Retinal pigment epithelial cell (primary cell): ENCODE measurements at regions not wholly inside any gene's neighbourhood (a gene's known extent, or its start where the extent isn't known, plus 50 kb on each side); places are given as distances from the start of the nearest gene placed in this dataset.

Experiments used
- DNase-seq: peaks from one replicate; pipeline ENCODE4 v3.0.0-alpha.2; 2010; ENCODE audit warnings: low read depth
- H3K4me3 ChIP-seq: 2 replicates; pipeline ENCODE4 v1.5.1; 2011; ENCODE audit warnings: mild to moderate bottlenecking, low read length, control low read depth, moderate library complexity
- TF ChIP-seq, protein P1 (sequence below): conservative IDR thresholded peaks from 2 replicates; pipeline ENCODE4 v1.5.1; 2011; ENCODE audit warnings: low read depth, low read length, control low read depth, inconsistent platforms

DNA sequence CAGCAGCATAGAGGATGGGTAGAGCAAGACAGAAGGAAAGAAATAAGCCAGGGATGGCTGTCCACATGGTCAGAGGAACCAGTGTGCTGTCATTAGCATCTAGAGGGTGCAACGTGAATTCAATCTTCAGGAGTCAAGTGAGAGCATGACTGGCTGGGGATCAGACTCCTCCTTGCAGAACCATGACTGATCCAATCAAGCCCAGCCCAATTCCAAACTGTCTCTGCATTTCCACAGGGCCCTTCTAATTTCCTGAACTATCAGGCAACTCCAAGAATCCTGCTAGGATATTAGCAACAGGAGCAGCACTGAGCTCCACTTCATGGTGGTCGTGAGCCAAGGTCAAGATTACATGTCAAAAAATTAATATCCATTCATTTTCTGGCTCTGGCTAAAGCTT lies 166.8 kb upstream of the CAMK1G start:
- H3K4me3 ChIP-seq = no peak overlapping the region
- TF ChIP-seq, protein P1, sequence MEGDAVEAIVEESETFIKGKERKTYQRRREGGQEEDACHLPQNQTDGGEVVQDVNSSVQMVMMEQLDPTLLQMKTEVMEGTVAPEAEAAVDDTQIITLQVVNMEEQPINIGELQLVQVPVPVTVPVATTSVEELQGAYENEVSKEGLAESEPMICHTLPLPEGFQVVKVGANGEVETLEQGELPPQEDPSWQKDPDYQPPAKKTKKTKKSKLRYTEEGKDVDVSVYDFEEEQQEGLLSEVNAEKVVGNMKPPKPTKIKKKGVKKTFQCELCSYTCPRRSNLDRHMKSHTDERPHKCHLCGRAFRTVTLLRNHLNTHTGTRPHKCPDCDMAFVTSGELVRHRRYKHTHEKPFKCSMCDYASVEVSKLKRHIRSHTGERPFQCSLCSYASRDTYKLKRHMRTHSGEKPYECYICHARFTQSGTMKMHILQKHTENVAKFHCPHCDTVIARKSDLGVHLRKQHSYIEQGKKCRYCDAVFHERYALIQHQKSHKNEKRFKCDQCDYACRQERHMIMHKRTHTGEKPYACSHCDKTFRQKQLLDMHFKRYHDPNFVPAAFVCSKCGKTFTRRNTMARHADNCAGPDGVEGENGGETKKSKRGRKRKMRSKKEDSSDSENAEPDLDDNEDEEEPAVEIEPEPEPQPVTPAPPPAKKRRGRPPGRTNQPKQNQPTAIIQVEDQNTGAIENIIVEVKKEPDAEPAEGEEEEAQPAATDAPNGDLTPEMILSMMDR = no peak
- no peak for DNase-seq

GRCh38 chr1:209417761-209418160 lies 165.8 kb upstream of the CAMK1G start:
- H3K4me3 ChIP-seq = no peak overlapping the region
- DNase-seq = no peak
- TF ChIP-seq, protein P1 = no peak

DNA sequence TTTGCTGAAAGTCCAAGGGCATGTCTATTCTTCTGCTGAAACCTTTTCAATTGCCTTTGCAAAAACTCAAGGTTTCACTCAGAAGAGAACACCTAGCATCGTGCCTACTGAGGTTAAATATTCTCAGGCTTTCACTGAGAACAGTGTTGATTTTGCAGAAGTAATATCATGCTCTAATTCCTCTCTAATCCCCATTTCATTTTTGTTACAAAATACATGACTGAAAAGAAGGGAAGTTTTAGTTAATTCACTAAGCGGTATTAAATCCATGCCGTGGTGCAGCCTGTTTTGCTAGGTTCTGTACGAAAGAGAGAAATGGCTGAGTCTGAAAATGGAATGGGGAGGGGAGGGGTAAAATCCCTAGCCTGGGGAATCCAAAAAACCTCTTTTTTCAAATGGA lies 163.2 kb upstream of the CAMK1G start:
- TF ChIP-seq, protein P1 = no peak
- no peak for DNase-seq
- H3K4me3 ChIP-seq = no peak overlapping the region

DNA sequence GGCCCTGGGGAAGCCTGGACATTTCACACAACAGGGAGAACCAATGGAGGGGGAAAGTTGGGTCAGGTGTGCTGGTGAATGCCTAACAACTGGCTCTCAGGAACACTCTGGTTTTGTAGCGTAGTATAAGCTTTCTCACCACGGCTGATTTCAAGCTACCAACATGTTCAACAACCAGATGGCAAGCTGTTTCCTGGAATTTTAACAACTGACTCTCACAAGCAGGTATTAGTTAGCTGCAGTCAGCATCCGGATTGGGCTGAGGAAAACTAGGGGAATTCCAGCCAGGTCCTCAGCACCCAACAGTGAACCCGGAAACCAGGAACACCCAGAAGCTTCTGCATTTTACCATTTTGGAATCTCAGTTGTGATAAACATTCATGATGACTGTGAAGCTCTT lies 162.3 kb upstream of the CAMK1G start:
- no peak for DNase-seq
- TF ChIP-seq, protein P1 = no peak
- H3K4me3 ChIP-seq = no peak overlapping the region

DNA sequence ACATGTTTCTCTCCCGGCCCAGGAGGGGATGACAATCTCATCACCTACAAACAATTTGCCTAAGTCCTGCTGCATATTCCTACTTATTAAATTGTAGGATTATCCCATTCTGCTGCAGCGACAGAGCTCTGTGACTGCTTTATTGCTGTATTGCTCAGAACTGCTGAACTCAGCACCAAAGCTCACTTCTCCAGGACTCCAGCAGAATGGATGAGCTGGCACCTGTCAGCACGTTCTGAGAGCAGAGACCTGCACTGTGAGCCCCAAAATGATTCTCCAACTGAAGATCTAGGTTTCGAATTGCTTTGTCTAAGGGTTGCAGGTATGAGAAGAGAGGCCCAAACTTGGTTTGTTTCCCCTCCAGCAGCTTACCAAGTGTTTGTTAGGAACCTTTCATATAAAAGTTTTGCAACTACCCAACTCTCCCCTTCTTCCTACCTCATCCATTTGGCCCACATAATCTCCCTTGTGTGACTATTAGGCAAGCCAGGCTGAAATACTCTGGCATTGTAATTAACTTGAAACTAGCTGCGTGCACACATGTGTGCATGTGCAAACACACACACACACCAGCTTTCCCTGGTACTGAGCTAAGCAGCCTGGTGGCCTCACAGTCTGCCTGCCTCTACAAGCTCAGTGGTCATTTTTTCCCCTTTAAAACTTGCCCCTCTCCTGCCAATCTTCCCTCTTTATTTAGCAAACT lies 161.4 kb upstream of the CAMK1G start:
- no peak for DNase-seq
- TF ChIP-seq, protein P1 = no peak
- H3K4me3 ChIP-seq = no peak overlapping the region

DNA sequence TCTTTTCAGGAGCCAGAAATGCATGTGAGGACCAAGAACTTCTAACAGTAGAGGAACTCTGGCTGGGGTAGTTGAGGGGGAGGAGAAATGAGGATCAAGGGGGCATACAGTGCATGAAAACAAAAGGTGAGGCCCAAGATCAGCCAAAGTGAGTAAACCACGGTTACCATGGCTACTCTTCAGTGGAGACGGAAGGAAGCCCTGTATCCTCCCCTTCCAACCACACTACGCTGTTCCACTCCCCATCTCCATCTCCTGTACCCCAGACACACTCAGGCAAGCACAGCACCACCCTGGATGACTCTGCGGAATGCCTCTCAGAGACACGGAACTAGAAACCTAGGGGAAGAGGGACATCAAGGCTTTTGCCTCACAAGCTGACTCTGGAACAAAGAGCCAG lies 157.6 kb upstream of the CAMK1G start:
- no peak overlapping the region for H3K4me3 ChIP-seq
- DNase-seq = no peak
- TF ChIP-seq, protein P1 = no peak

GRCh38 chr1:209427277-209427676 lies 156.2 kb upstream of the CAMK1G start:
- H3K4me3 ChIP-seq = no peak overlapping the region
- DNase-seq = no peak
- TF ChIP-seq, protein P1 = no peak
